A549 (cell line): ENCODE measurements at regions not wholly inside any gene's neighbourhood (a gene's known extent, or its start where the extent isn't known, plus 50 kb on each side); places are given as distances from the start of the nearest gene placed in this dataset.
A peak's percentile ranks its signal among the peaks of the same experiment; 100 is the strongest.
"Not testable (repeated sequence)": the region's sequence is repeated elsewhere in the genome, so short reads cannot be mapped to it uniquely, and the experiment has no call there.

Experiments used
- ATAC-seq, 2 experiments: fragments of 200-7000 bp in 1 of 2; fragments of >200 bp in 1 of 2; cut with Nextera tagmentation in 1 of 2; cut with Tn5 transposase in 1 of 2; 3 replicates each; pipeline versions ENCODE4 v1.8.0 to v1.9.1; 2018 to 2020; ENCODE audit warnings: mild to moderate bottlenecking in 1 of 2, moderate library complexity in 1 of 2
- CTCF ChIA-PET: fragments of 300-600 bp; sonication (Branson Sonifier 250); formaldehyde crosslinking; extraction: SDS; loops from one replicate; lab custom pipeline; 2021; ENCODE audit warnings: antibody characterized with exemption, inconsistent platforms; lab: Yijun Ruan, JAX
- POLR2A ChIA-PET: fragments of 350-600 bp; formaldehyde crosslinking; extraction: SDS; loops from one replicate; lab custom pipeline; 2021; ENCODE audit warnings: antibody characterized with exemption, inconsistent platforms; lab: Yijun Ruan, JAX
- DNase-seq, 2 experiments: peaks; one replicate each; pipeline versions ENCODE4 v3.0.0 to v3.0.0-alpha.2; 2011 to 2016; ENCODE audit warnings: low read depth in 1 of 2, low spot score in 1 of 2
- FAIRE-seq: peaks from 2 replicates; lab custom pipeline; 2011; peaks lifted over from hg19 to GRCh38; lab: Jason Lieb, UNC
- H3K27ac ChIP-seq, 2 experiments: fragments of >200 bp; sonication (Bioruptor Twin); formaldehyde crosslinking; 3 replicates each; pipeline ENCODE4 v1.5.1; 2016 to 2017
- H3K4me1 ChIP-seq: fragments of >200 bp; sonication (Bioruptor Twin); formaldehyde crosslinking; 3 replicates; pipeline ENCODE4 v1.6.1; 2016
- H3K4me2 ChIP-seq: fragments of >200 bp; sonication (Bioruptor Twin); formaldehyde crosslinking; 3 replicates; pipeline ENCODE4 v1.6.1; 2016
- H3K4me3 ChIP-seq: fragments of >200 bp; sonication (Bioruptor Twin); formaldehyde crosslinking; 3 replicates; pipeline ENCODE4 v1.5.1; 2016
- H3K9me3 ChIP-seq: fragments of >200 bp; sonication (Bioruptor Twin); formaldehyde crosslinking; 3 replicates; pipeline ENCODE4 v1.6.1; 2016
- WGBS: methylation state at CpG from one replicate; pipeline ENCODE4 v1.1.6; 2017; ENCODE audit errors: missing lambda C conversion rate; 5-methylcytosine and 5-hydroxymethylcytosine counted together

DNA sequence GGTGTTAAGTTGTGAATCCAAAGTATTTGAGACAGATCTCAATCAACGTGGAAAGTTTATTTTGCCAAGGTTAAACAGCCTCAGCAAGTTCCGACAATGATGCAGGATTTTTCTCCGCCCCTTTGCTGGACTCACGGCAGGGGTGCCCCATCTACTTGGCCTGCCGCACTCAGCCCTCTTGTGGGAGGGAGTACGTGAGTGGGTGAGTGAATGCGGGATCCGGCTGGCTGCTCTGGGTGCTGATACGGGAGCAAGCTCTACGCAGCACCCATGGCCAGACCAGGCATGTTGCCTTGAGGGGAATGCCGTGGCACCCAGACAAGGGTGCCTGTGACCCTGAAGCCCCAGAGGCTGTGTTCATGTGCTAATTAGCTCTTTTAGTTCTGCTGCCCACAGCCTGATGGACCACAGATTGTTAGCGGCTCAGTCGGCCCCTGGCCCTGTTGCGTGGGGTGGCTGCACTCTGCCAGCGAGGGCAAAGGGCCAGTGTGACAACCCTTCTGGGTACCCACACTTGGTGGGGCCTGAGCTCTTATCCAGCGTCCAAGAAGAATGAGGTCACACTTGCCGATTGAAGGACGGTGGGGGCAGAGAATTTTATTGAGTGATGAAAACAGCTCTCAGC, 81.2 kb upstream of the FAM153A start:
- CTCF ChIA-PET, H3K9me3 ChIP-seq, H3K4me1 ChIP-seq, DNase-seq, POLR2A ChIA-PET, FAIRE-seq, ATAC-seq, H3K4me2 ChIP-seq, H3K4me3 ChIP-seq, H3K27ac ChIP-seq: not testable (repeated sequence)
- WGBS = 65% methylated on average over 6 of the region's 18 CpGs

DNA sequence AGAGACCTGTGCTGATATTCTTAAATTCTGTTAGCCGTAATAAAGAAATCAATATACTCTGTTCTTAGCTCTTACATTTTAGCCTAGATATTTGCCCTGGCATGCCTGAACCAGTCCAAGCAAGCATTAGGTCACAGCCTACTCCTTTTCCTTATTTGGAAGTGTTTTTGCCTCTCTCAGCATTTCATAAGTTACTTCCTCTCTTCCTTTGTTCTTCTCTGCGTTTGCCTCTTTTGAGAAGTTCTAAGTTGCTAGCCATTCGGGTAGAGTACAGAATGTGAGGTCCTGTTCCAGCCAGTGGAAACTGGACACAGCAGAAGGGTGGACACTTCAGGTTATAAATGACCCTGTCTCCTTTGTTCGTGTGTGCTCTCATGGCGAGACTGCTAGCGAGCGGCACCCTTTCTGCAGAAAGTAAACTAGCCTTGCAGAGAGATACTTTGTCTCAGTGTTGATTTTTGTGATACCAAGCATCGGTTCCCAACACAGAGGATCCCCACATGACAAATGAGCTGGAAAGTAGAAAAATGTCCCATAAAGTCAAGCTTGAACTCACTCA, 75.0 kb upstream of the FAM153A start:
- POLR2A ChIA-PET, FAIRE-seq, ATAC-seq: not testable (repeated sequence)

DNA sequence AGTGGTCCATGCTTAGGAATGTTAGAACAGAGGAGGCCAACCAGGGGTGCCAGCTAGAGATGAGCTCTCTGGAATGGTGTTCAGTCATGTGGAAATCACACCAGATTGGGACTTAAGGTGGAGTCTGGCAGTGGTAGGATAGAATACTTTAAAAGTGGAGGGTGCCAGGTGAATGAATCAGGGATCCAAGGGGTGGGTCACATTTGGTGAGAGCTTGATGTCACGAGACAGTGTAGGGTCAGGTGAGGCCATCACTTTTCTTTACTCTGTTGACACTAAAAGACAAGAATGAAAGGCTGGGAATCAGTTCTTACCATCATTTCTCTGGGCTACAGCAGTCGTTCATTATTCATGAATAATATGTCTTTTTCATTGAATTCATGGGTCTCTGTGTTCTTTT, 73.8 kb upstream of the FAM153A start:
- CTCF ChIA-PET, ATAC-seq, H3K4me1 ChIP-seq, H3K9me3 ChIP-seq, POLR2A ChIA-PET, H3K4me2 ChIP-seq, H3K27ac ChIP-seq, DNase-seq, H3K4me3 ChIP-seq: not testable (repeated sequence)
- FAIRE-seq = peak; percentile 70
- WGBS = 35% methylated on average over 2 of the region's 2 CpGs

More for the DNA sequence above, 75.0 kb upstream of the FAM153A start:
- H3K27ac ChIP-seq, H3K4me1 ChIP-seq, H3K4me3 ChIP-seq, CTCF ChIA-PET, H3K9me3 ChIP-seq, DNase-seq, H3K4me2 ChIP-seq: not testable (repeated sequence)
- 60% methylated on average over 7 of the region's 8 CpGs for WGBS

DNA sequence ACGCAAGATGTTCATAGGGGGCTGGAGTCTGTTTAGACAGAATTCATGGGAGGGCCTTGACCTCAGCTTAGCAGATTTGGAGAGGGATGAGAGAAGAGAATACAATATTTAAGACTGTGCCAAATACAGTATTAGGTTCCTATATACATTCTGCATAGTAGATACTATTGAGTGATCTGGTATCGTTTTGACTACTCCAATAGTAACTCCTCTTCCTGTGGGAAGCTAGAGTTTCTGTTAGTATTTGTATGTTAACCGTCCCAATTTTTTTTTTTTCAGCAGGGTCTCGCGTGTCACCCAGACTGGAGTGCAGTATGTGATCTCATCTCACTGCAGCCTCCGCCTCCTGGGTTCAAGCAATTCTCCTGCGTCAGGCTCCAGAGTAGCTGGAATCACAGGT, 65.2 kb upstream of the FAM153A start:
- H3K27ac ChIP-seq, FAIRE-seq: not testable (repeated sequence)
- WGBS = 54% methylated on average over 6 of the region's 7 CpGs

DNA sequence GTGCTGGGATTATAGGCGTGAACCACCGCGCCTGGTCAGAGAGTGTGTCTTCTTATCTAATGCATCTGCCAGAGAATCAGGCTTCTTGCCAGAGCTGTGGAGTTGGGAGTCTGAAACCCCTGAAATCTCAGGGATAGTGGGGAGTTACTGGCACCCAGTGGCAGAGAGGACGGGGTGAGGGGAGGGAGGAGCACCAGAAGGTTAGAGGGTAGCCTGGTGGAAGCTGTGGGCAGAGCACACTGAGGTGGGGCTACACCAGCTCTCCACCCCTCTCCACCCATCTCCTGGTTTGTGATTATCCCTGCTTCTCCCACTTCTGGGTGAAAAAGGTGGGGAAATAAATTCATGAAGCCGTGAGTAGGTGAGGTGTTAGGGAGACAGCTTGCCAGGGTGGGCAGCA, 63.9 kb upstream of the FAM153A start:
- H3K9me3 ChIP-seq, CTCF ChIA-PET: not testable (repeated sequence)
- WGBS = 0% methylated on average over 2 of the region's 5 CpGs

More for the DNA sequence above, 65.2 kb upstream of the FAM153A start:
- ATAC-seq, H3K4me3 ChIP-seq, DNase-seq, H3K9me3 ChIP-seq, POLR2A ChIA-PET, H3K4me1 ChIP-seq, CTCF ChIA-PET, H3K4me2 ChIP-seq: not testable (repeated sequence)

DNA sequence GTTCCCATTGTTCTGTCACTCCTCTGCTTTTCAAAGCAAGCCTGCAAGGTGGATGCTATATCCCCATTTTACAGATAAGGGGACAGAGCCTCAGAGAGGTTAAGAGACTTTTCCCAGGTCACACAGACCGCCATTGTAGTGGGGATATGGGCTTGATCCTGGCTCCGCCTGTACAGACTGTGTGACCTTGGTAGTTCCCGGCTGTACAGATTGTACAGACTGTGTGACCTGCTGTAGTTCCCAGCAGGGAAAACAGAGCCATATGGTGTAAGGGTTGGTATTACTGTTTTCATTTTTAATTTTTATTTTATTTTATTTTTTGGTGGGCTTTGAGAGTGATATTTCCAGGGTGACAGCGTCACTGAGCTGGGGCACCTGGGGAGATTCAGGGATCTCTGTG, 63.2 kb upstream of the FAM153A start:
- H3K4me1 ChIP-seq, H3K9me3 ChIP-seq, CTCF ChIA-PET, ATAC-seq, H3K4me3 ChIP-seq, H3K4me2 ChIP-seq, H3K27ac ChIP-seq, DNase-seq, FAIRE-seq, POLR2A ChIA-PET: not testable (repeated sequence)
- 83% methylated on average over 1 of the region's 4 CpGs for WGBS

More for the DNA sequence above, 63.9 kb upstream of the FAM153A start:
- POLR2A ChIA-PET, H3K4me1 ChIP-seq, H3K4me2 ChIP-seq, FAIRE-seq, DNase-seq, H3K4me3 ChIP-seq, H3K27ac ChIP-seq: not testable (repeated sequence)
- ATAC-seq = peak; percentile 39 to 73; a peak in 3 of 6 replicates

DNA sequence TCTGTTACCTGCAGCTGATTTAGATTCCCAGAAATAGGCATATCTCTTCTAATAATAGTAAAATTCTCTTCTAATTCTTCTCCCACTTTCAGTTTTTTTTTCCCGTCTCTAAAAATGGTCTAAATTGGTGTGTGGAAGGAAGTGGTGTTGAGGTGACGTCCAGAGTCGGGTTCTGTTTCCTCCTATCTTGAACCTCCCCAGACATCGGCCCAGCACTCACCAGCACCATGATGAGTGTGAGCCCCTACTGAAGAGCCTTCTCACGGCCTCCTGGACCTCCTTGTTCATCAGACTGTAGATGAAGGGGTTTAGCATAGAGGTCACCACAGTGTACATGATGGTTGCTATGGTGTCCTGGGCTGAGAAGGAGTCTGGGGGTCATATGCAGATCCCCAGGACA, 53.5 kb upstream of the FAM153A start:
- H3K27ac ChIP-seq, ATAC-seq, H3K4me2 ChIP-seq, H3K4me3 ChIP-seq, DNase-seq, H3K9me3 ChIP-seq, POLR2A ChIA-PET, CTCF ChIA-PET, FAIRE-seq, H3K4me1 ChIP-seq: not testable (repeated sequence)
- WGBS = 19% methylated on average over 3 of the region's 5 CpGs
